Hematopoietic multipotent progenitor cell treated with erythropoietin and hydrocortisone succinate and interleukin-3 and kit ligand, for 8 days (in vitro differentiated cells): ENCODE measurements at regions not wholly inside any gene's neighbourhood (a gene's known extent, or its start where the extent isn't known, plus 50 kb on each side); places are given as distances from the start of the nearest gene placed in this dataset.
"Not testable (repeated sequence)": the region's sequence is repeated elsewhere in the genome, so short reads cannot be mapped to it uniquely, and the experiment has no call there.

Experiments used
- DNase-seq: peaks from one replicate; pipeline ENCODE4 v3.0.0-alpha.2; 2015

DNA sequence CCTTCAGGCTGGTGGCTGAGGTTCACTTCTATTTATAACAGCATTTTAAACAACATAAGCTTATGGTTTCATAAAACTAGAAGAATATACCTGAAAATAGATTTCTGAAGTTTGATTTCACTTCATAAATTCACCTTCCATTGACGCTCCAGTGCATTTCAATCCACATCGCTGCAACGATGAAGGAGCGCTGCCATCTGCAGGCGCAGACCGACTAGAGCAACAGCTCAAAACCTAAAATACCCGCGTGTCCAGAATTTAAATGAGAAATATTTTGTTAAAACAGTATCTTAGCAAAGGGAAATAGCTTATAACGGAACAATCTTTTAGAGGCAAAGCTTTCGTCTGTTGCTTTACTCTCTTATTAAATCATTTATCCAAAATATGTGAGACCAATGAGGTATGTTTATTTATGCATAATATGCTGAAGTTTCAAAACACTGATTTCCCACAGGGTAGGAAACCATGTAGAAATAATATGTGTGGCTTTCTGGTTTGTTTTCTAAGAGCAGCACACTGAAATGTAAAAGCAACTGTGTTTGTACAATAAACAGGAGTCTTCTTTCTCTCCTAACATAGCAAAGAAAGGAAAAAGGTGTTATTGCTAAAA, 816.4 kb upstream of the FRG1 start:
- DNase-seq, result peak; percentile 1

DNA sequence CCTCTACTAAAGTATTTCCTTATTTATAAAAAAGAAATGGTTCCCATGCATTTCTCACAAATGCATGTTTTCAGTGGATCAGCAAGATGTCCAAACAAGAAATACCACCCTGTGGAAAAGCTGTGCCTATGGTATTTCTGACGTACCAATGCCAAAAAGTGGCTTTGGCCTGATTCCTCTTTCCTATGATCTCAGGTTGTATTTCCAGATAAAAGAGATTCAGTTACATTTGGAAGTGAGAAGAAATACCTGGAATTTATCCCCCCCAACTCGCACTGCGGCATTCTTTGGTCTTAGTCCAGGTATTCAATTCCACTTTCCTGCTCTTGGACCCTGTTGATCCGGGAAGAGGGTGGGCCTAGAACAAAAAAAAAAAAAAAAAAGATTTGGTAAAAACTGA, 815.9 kb upstream of the FRG1 start:
- DNase-seq, result no peak

DNA sequence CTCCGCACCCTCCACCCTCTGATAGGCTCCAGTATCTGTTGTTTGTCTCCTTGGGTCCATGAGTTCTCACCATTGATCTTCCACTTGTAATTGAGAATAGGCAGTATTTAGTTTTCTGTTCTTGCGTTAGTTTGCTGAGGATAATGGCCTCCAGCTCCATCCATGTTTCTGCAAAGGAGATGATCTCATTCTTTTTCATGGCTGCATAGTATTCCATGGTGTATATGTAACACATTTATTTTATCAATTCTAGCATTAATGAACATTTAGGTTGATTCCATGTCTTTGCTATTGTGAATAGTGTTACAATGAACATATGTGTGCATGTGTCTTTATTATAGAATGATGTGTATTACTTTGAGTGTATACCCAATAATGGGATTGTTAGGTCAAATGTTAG, 814.6 kb upstream of the FRG1 start:
- no peak for DNase-seq

DNA sequence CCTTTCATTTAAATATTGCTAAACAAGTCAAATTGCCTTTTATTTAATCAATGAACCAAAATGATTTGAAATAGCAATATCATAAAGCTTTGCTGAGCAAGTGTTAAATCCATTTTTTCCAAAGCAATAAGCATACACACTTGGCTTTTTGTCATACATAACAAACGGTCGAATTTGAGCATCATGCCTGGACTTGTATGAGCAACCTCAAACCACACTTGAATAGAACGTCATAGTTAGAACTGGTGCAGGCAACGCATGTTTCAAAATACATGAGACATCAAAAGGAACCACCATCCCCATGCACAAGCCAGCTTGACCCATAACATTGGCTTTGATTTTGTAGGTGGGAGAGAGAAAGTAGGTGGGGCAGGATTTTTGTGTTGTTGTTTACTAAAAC, 812.3 kb upstream of the FRG1 start:
- DNase-seq, result no peak

DNA sequence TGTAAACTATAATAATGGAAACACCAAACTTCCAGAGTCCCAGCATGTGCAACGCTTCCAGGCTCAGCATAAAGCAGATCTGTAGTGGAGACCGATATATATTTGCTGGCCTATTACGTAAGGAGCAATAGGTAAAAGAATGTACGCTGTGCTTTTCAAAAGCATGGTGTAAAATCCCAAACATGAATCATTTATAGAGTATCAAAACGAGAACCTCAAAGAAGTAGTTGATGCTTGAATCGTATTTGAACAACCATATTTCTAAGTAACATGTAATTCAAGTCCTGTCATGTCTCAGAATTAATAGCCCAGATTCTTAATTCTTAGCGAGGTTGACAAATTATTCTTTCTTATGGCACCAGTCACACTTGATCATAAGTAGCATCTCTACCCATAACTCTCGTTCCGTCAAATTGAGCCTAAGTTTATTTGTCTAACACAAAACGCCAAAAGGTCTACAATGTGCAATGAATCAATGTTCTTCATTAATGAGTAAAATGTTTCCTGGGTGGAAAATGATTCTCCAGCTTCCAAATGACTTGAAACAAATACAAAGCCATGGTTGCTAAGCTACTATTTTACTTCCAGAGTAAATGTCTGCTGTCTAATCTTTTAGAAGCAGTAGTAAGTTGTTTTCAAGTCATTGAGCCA, 811.5 kb upstream of the FRG1 start:
- DNase-seq, result no peak

DNA sequence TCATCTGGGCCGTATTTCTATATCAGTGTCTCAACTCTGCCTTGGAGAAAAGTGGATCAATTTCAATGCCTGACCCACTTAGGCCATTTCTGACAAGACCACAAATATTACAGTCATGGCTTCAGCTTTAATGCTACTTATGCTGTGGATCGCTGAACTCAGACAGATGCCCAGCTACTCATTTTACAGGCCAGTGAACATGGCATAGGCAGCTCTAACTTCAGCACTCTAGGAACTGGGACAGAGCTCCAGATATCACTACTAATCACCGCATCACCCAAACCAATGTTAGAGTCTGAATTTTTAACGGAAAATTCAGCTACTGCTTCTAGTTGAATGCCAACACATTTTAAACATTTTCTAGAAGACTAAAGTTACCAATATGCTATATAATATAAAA, 809.6 kb upstream of the FRG1 start:
- DNase-seq, result no peak

DNA sequence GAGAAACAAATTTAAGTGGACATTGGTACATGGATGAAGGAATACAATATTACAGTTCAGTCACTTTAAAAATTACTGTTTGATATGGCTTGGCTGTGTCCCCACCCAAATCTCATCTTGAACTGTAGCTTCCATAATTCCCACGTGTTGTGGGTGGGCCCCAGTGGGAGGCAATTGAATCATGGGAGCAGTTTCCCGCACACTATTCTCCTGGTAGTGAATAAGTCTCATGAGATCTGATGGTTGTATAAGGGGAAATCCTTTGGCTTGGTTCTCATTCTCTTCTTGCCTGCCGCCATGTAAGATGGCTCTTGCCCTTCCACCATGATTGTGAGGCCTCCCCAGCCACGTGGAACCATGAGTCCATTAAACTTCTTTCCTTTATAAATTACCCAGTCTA, 804.2 kb upstream of the FRG1 start:
- no peak for DNase-seq

DNA sequence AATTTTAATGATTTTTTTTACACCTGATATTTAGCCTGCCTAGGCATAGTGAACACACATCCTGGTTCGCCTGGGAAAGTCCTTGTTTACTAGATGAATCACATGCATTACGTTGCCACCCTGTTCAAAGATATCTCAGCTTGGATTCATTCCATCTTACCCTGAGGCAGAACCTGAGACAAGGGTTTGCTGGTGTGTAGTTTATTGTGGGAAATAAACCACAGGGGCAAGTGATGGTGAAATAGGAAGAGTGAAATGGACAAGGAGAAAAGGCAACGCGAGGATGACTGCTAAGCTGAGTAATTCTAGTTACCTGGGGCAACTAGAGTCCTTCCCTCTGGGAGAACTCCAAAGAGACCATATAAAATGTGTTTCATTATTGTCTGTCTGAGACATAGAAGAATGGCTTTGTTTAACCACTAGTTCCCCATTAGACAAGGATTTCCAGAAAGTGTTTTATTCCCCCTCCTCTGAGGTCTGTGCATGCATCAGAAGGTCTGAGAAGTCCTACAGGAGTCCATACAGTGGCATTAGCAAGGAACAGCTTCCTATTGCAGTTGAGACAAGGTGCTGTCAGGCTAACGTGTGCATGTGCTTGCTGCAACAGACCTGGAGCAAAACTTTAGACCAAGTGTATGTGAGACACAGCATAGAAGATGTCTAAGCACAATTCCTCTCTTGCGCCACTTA, 797.3 kb upstream of the FRG1 start:
- DNase-seq, result no peak

DNA sequence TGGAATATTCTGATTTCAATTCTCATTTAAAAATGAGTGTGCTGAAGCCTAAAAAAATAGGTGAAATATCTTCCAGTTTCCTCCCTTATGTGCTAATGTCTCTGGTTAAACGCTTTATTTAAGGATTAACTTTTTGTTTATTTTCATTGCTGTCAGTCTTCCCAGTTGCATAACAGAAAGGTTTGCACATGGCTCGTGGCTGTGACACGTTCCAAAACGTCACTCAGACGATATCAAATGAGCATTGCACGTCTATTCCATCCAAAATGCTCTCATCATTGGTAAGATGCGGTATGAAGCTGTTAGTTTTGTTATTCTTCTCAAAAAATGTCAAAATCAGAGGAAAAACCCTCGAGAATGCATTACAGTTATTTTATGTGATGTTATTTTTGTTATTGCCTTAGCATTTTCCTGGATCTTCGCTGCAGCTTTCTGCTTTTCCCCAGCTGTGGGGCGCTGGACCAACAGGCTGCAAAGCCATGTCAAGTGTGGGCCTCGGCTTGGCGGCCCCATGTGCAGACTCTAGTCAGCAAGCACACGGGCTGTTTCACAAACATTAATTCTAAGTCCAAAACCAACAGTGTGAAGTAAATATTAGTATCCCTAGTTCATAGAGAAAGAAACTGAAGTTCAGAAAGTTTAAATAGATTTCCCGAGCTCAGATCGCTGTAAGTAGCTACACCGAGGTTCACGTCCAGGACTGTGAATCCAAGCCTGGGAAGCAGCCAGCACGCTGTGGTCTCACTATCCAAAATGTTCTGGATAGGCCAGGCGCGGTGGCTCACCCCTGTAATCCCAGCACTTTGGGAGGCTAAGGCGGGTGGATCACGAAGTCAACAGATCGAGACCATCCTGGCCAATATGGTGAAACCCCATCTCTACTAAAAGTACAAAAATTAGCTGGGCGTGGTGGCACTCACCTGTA, 793.4 kb upstream of the FRG1 start:
- no peak for DNase-seq

DNA sequence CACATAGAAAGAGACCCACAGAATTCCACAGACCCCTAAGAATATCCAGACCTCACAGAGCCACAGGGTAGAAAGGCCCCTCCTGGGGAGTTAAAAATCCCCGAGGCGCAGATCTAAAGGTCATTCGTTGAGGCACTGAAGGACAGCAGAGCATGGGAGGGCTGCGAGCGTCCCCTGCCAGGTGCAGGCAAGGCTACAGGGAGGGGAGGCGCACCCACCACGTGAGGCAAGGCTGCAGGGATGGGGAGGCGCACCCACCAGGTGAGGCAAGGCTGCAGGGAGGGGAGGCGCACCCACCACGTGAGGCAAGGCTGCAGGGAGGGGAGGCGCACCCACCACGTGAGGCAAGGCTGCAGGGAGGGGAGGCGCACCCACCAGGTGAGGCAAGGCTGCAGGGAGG, 785.6 kb upstream of the FRG1 start:
- DNase-seq, result not testable (repeated sequence)

DNA sequence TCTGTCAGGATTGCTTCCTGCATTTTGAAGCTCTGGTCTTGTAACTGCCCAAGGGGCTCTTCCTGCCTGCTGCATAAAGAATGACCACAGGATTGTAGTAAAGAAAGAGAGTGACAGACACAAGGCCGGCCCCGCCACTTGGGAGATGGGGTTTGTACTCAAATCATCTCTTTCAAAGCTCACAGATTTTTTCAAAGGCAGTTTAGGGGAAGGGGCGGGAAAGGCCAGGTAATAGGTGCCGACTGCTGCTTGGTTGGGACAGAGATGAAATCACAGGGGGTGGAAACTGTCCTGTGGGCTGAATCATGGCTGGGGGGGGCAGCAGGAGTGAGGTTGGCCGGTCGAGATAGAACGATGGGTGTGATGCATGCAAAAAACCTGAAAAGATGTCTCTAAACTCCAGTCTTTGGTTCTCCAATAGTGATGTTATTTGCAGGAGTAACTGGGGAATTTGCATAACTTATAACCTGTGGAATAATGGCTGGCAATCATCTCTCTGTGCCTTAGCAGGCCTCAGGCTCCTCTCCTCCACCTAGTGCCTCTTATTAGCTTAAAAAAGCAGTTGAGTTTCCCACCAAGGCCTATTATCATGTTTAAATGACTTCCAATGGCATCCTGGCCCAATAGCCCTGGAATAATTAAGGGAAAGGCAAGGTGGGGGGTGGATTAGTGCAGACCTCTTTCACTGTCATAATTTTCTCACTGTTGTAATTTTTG, 778.4 kb upstream of the FRG1 start:
- DNase-seq, result no peak

DNA sequence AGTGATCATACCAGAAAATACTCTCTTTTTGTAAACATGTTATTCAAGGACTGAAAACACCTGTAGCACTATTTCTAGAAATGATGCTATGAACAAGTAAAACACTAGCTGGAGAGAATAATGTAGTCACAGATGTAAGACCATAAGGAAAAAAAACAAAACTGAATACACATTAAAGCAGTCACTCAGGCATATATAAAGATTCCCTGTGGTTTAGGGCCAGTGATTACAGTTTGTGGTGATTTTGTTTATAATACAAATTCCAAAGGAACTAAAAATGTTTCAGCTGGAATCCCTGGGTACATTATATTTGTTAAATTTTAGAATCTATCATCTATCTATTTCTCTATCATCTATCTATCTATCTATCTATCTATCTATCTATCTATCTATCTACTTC, 777.8 kb upstream of the FRG1 start:
- no peak for DNase-seq

DNA sequence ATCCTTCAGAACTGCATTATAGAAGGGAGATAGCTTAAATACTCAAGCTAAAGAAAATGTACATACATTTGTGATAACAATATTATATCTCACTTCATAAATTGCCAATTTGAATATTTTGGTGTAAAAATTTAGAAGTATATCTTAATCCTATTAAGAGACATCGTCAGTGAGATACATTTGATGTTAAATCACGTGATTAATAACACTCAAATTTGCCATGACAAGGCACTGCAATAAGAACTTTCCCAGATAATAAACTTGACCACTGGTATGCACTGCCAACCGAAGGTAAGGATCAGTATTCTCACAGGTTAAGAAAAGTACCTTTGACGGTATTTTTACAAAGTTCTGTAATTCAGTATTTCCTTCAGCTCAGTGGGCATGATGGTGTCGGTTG, 764.7 kb upstream of the FRG1 start:
- no peak for DNase-seq

DNA sequence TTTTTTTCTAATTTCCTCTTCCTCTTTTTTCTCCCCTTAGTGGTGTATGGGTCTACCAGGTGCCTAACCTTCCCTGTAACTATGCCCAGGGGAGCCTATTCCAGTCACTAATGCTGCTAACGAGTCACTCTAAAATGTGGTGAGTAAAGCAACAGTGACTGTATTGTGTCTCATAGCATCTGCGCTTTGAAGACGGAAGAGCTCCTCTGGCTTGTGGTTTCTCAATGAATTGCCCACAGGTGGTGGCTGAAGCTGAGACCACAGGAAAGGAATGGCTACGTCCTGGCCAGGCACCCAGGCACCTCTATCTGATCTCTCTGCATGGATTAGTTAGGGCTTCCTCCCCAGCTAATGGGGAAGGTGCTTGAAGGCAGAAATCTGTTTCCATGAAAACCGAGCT, 763.5 kb upstream of the FRG1 start:
- DNase-seq, result no peak

DNA sequence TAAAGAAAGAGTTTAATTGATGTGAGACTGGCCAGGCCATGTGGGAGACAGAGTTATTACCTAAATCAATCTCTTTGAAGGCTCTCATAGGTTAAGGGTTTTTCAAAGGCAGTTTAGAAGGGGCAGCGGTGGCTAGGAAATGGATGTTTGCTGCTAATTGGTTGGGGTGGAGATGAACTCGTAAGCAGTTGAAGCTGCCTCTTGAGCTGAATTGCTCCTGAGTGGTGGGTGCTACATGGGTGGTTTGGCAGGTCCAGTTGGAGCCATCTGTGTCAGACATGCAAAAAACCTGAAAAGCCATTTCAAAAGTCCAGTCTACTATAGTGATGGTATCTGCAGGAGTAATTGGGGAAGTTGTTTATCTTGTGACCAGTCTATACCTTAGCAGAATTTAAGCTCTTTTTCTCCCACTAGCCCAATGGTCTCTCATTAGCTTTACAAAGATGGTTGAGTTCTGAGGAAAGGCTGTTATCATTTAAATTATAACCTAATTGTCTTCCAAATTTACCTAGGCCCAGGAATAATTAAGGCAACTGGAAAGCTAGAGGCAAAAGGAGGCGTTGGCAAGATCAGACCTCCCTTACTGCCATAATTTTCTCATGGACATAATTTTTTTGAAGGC, 762.4 kb upstream of the FRG1 start:
- DNase-seq, result no peak

DNA sequence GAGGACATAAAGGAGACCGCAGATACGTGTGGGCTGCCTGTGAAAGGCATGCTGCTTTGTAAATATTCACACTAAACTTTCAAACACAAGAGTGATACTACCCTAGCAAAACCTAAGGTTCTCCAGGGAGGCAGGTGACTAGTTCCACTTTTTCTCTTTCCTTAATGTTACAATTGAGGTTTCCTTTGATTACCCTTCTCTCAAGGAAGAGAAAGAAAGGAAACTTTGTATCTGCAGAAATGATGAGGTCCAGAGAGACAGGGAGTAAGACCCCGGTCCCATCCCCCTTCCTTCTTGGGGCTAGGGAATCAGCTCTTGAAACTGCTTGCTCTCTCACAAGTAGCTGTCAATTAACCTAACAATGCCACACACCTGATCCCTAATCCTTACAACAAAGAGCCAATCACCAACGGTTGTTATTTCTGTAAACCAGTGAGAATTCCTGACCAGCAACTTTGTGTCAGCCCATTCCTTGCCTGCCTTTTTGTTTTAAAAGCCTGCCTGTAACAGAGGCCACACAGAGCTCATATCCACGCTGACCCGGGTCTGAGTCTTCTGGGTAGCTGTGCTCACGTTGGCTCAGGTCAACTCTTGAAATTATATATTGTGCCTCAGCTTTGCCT, 754.8 kb upstream of the FRG1 start:
- no peak for DNase-seq

DNA sequence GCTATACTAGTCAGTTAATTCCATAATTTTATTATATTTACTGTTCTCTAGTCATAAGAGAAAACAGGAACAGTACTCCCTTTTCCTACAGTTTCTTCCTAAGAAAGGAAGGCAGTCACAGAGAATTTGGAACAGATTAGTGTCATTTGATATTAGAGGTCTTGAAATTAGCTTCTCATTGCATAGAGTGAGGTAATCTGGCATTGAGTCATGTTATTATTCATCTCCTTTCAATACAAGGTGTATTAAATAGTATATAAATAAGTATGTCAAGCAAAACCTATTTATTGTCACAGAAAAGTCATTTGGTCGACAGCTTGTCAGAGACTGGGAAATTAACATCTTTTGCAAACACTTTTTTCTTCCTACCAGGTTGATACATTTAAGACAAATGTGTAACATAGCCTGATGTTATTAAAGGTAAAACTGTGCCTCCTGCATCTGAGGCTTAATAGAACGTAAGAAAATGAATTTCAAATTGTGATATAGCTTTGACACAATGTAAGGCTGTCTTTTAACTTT, 753.1 kb upstream of the FRG1 start:
- no peak for DNase-seq

DNA sequence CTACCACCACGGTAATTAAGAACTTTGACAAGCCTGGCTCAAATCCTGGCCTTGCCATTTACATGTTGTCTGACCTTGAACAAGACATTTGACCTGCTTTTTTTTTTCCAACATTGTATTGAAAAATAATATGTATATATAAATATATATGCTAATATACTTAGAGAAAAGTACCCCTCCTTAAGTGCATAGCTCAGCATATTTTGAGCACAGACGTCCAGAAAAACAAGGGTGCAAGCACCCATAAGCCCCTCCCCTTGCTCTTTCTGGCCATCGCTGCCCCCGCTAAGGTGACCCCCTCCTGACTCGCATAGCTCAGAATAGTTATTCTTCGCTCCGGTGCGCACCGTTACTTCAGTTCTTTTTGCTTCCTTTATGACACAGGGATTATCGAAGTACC, 742.0 kb upstream of the FRG1 start:
- no peak for DNase-seq

DNA sequence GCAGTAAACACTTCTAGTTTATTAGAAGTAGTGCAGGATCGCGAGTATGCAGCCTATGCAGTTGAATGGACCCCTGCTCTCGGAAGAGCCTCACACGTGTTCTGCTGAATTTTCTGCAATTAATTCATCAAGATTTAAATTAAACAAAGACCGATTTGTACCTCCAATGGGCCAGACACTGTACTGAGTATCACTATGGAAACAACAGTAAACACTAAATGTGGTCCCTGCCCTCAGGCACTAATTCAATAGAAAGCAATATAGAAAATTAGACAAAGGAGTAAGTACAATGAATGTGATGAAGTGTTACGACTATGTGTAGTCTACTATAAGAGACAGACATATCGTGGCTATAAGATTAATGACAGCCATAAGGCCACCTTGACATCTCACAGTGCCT, 740.3 kb upstream of the FRG1 start:
- no peak for DNase-seq

DNA sequence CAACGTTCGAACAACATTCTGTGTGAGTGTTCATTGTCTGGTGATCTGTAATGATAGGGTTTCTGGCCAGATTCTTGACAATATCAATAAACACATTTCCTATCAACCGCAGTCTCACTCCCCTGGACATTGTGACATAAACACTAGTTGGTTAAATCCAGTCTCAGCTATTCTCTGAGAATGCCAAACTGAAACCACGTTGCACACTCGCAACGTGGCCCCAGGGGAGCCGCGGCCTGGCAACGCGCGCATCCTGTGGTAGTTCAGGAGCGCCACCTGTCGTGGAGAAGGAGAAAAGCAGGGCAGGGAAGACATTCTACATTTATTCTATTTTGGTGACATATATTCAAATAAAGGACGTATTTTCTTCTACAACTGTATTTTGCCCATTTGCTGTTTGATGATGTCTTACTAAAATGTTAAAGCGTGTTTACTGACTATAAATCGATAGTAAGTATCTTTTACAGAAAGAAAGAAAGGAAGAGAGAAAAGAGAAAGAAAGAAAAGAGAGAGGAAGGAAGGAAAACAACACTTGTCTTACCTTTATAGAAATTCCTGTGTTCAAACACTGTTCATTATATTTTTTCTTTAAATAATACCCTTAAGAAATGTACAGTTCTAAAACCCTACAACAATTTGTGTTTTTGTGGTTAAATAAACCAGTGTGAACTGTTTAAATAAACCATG, 738.3 kb upstream of the FRG1 start:
- peak; percentile 33 for DNase-seq

DNA sequence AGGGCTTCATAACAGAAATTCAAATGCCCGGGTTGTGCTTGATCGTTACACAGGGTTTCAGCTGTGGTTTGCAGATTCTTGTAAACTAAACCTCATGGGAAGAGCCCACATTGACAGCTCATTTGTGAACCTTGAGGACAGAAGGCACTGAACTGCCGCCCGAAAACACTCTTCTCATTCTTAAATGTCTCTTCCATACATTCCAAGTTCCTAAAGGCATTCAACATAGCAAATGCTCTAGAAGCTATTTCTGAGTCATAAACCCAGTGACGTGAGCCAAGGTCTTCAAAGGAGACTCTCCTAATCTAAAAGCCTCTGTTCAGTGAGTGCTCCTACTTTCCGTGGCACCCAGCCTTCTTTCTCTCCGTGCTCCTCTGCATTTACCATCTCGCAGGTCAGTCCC, 737.8 kb upstream of the FRG1 start:
- DNase-seq, result no peak
